H1 (cell line): ENCODE measurements at regions not wholly inside any gene's neighbourhood (a gene's known extent, or its start where the extent isn't known, plus 50 kb on each side); places are given as distances from the start of the nearest gene placed in this dataset.

Experiments used
- CTCF ChIA-PET: fragments of 300-600 bp; sonication (Branson Sonifier 250); formaldehyde crosslinking; loops from one replicate; lab custom pipeline; 2021; ENCODE audit not compliant: partially characterized antibody; lab: Charles Lee
- POLR2A ChIA-PET: fragments of 300-600 bp; sonication (Branson Sonifier 250); formaldehyde crosslinking; loops from one replicate; lab custom pipeline; 2021; ENCODE audit warnings: inconsistent platforms; ENCODE audit not compliant: partially characterized antibody; lab: Charles Lee
- DNase-seq, 2 experiments: peaks; one replicate each; pipeline versions ENCODE4 v3.0.0 to v3.0.0-alpha.2; 2010 to 2022; ENCODE audit warnings: low spot score in 2 of 2, low read depth in 1 of 2, mixed read lengths in 1 of 2
- FAIRE-seq: peaks from 2 replicates; lab custom pipeline; 2011; peaks lifted over from hg19 to GRCh38; lab: Jason Lieb, UNC
- H2AFZ ChIP-seq: 2 replicates; pipeline ENCODE4 v1.8.1; 2012; ENCODE audit warnings: low read length, inconsistent platforms
- H2AK5ac ChIP-seq: 2 replicates; pipeline ENCODE4 v1.6.1; 2013; ENCODE audit warnings: low read depth, low read length
- H2BK120ac ChIP-seq: replicated peaks from 2 replicates; pipeline ENCODE3; 2013; ENCODE audit warnings: low read depth, low read length, inconsistent platforms
- H2BK12ac ChIP-seq: 2 replicates; pipeline ENCODE4 v1.6.1; 2013; ENCODE audit warnings: low read depth, low read length
- H2BK15ac ChIP-seq: 2 replicates; pipeline ENCODE4 v1.6.1; 2013; ENCODE audit warnings: low read length
- H2BK20ac ChIP-seq: 2 replicates; pipeline ENCODE4 v1.6.1; 2013; ENCODE audit warnings: low read length
- H2BK5ac ChIP-seq: 2 replicates; pipeline ENCODE4 v1.6.1; 2013; ENCODE audit warnings: low read depth, low read length
- H3K14ac ChIP-seq: 2 replicates; pipeline ENCODE4 v1.6.1; 2013; ENCODE audit warnings: inconsistent platforms; ENCODE audit not compliant: insufficient read length
- H3K18ac ChIP-seq: 2 replicates; pipeline ENCODE4 v1.6.1; 2013; ENCODE audit warnings: low read length; ENCODE audit errors: extremely low read depth
- H3K23ac ChIP-seq: 2 replicates; pipeline ENCODE4 v1.6.1; 2013; ENCODE audit warnings: inconsistent platforms; ENCODE audit not compliant: insufficient read length
- H3K23me2 ChIP-seq: 2 replicates; pipeline ENCODE4 v1.6.1; 2013; ENCODE audit warnings: low read depth, low read length
- H3K27ac ChIP-seq: 2 replicates; pipeline ENCODE4 v1.6.1; 2011; ENCODE audit warnings: low read depth, low read length, inconsistent platforms
- H3K27me3 ChIP-seq, 4 experiments: replicated peaks in 1 of 4; 1 replicate in 1 of 4; 2 replicates in 3 of 4; pipeline versions ENCODE4 v1.6.1 to v1.8.1; 2011 to 2013; ENCODE audit warnings: low read length in 3 of 4, mild to moderate bottlenecking in 3 of 4, inconsistent platforms in 2 of 4, mixed read lengths in 2 of 4, moderate library complexity in 1 of 4; ENCODE audit not compliant: control insufficient read depth in 3 of 4, insufficient read depth in 3 of 4; ENCODE audit errors: extremely low read depth in 1 of 4
- H3K36me3 ChIP-seq, 4 experiments: 2 replicates each; pipeline versions ENCODE4 v1.6.1 to v1.8.1; 2011 to 2013; ENCODE audit warnings: mild to moderate bottlenecking in 4 of 4, low read length in 3 of 4, moderate library complexity in 2 of 4, control low read depth in 1 of 4, inconsistent platforms in 1 of 4; ENCODE audit not compliant: insufficient read depth in 4 of 4, control insufficient read depth in 2 of 4
- H3K4ac ChIP-seq: replicated peaks from 2 replicates; pipeline ENCODE3; 2013; ENCODE audit warnings: low read length, low read depth, mixed read lengths, inconsistent platforms; ENCODE audit not compliant: insufficient read length
- H3K4me1 ChIP-seq, 4 experiments: replicated peaks in 1 of 4; 1 replicate in 1 of 4; 2 replicates in 3 of 4; pipeline versions ENCODE4 v1.6.1 to v1.8.1; 2011 to 2013; ENCODE audit warnings: low read length in 3 of 4, inconsistent platforms in 2 of 4, mixed read lengths in 1 of 4; ENCODE audit not compliant: insufficient read depth in 4 of 4, control insufficient read depth in 3 of 4
- H3K4me2 ChIP-seq, 2 experiments: 2 replicates each; pipeline versions ENCODE4 v1.6.1 to v1.8.1; 2011 to 2013; ENCODE audit warnings: low read depth in 2 of 2, low read length in 2 of 2, control low read depth in 1 of 2, inconsistent platforms in 1 of 2, mild to moderate bottlenecking in 1 of 2; ENCODE audit not compliant: insufficient read depth in 1 of 2
- H3K4me3 ChIP-seq, 4 experiments: fragments of 200-600, 300-600 bp in 1 of 4; sonication (generic), shearing (Covaris generic), sonication (Bioruptor Twin) in 1 of 4; 2 replicates each; pipeline versions ENCODE4 v1.5.1 to v1.8.1; 2011 to 2016; ENCODE audit warnings: low read length in 4 of 4, low read depth in 3 of 4, control low read depth in 2 of 4, inconsistent platforms in 2 of 4, mild to moderate bottlenecking in 2 of 4, mixed read lengths in 1 of 4, moderate library complexity in 1 of 4; ENCODE audit not compliant: insufficient read depth in 2 of 4; ENCODE audit errors: extremely low read depth in 1 of 4
- H3K56ac ChIP-seq: replicated peaks from 2 replicates; pipeline ENCODE3; 2013; ENCODE audit warnings: low read depth, mild to moderate bottlenecking, mixed read lengths, low read length, inconsistent platforms; ENCODE audit not compliant: insufficient read length
- H3K79me1 ChIP-seq: 2 replicates; pipeline ENCODE4 v1.6.1; 2013; ENCODE audit warnings: low read depth, low read length, control low read depth
- H3K79me2 ChIP-seq, 2 experiments: 2 replicates each; pipeline versions ENCODE4 v1.6.1 to v1.8.1; 2012 to 2013; ENCODE audit warnings: low read length in 2 of 2, mild to moderate bottlenecking in 2 of 2, inconsistent platforms in 1 of 2; ENCODE audit not compliant: insufficient read depth in 2 of 2, control insufficient read depth in 1 of 2
- H3K9ac ChIP-seq, 4 experiments: replicated peaks in 1 of 4; 1 replicate in 1 of 4; 2 replicates in 3 of 4; pipeline versions ENCODE4 v1.6.1 to v1.8.1; 2011 to 2013; ENCODE audit warnings: low read depth in 3 of 4, low read length in 3 of 4, control low read depth in 2 of 4, mild to moderate bottlenecking in 2 of 4, moderate library complexity in 2 of 4, inconsistent platforms in 1 of 4; ENCODE audit errors: extremely low read depth in 1 of 4
- H3K9me3 ChIP-seq, 2 experiments: 2 replicates each; pipeline versions ENCODE4 v1.6.1 to v1.8.1; 2012 to 2013; ENCODE audit warnings: mild to moderate bottlenecking in 2 of 2, moderate library complexity in 2 of 2, control low read depth in 1 of 2, inconsistent platforms in 1 of 2, low read depth in 1 of 2, low read length in 1 of 2, mixed read lengths in 1 of 2; ENCODE audit not compliant: insufficient read depth in 2 of 2
- H4K20me1 ChIP-seq, 2 experiments: replicated peaks in 1 of 2; 2 replicates each; pipeline versions ENCODE3 to v1.8.1; 2011 to 2013; ENCODE audit warnings: inconsistent platforms in 2 of 2, low read length in 2 of 2, mild to moderate bottlenecking in 1 of 2; ENCODE audit not compliant: insufficient read depth in 2 of 2, control insufficient read depth in 1 of 2
- H4K5ac ChIP-seq: 2 replicates; pipeline ENCODE4 v1.6.1; 2013; ENCODE audit warnings: low read length, low read depth, mixed read lengths, inconsistent platforms; ENCODE audit not compliant: insufficient read length
- H4K8ac ChIP-seq: 2 replicates; pipeline ENCODE4 v1.8.0; 2013; ENCODE audit warnings: mild to moderate bottlenecking, moderate library complexity, low read length, inconsistent platforms; ENCODE audit not compliant: insufficient read depth; ENCODE audit errors: extremely low read depth
- H4K91ac ChIP-seq: replicated peaks from 2 replicates; pipeline ENCODE3; 2013; ENCODE audit warnings: low read length, mixed read lengths, inconsistent platforms; ENCODE audit not compliant: insufficient read length
- CREB1 ChIP-seq: IDR thresholded peaks from 2 replicates; pipeline ENCODE4 v1.6.1; 2012; ENCODE audit warnings: inconsistent platforms
- EP300 ChIP-seq, 2 experiments: IDR thresholded peaks; 1 replicate in 1 of 2; 2 replicates in 1 of 2; pipeline ENCODE4 v1.6.1; 2011 to 2012; ENCODE audit warnings: low read depth in 2 of 2, low read length in 2 of 2, mild to moderate bottlenecking in 2 of 2, borderline replicate concordance in 1 of 2, inconsistent platforms in 1 of 2, moderate library complexity in 1 of 2
- HDAC2 ChIP-seq, 2 experiments: fragments of 300-600 bp in 1 of 2; sonication (generic) in 1 of 2; IDR thresholded peaks; 2 replicates each; pipeline ENCODE4 v1.6.1; 2011 to 2012; ENCODE audit warnings: low read depth in 2 of 2, low read length in 2 of 2, mild to moderate bottlenecking in 2 of 2, moderate library complexity in 2 of 2, borderline replicate concordance in 1 of 2, inconsistent platforms in 1 of 2
- JUND ChIP-seq: IDR thresholded peaks from 2 replicates; pipeline ENCODE4 v1.6.1; 2011; ENCODE audit warnings: mild to moderate bottlenecking, improper control_type of control experiment, low read length
- KDM1A ChIP-seq: fragments of 200-600, 300-600 bp; sonication (generic); IDR thresholded peaks from 2 replicates; pipeline ENCODE4 v1.7.1; 2016; ENCODE audit warnings: mild to moderate bottlenecking, low read length, borderline replicate concordance
- NRF1 ChIP-seq: IDR thresholded peaks from 2 replicates; pipeline ENCODE4 v1.6.1; 2011; ENCODE audit warnings: mild to moderate bottlenecking, low read depth, low read length, improper control_type of control experiment
- USF2 ChIP-seq: IDR thresholded peaks from 2 replicates; pipeline ENCODE4 v1.6.1; 2011; ENCODE audit warnings: low read length, improper control_type of control experiment
- WGBS, 2 experiments: shearing (Covaris generic) in 1 of 2; methylation state at CpG; one replicate each; pipeline versions ENCODE4 v1.1.6 to v1.1.7; 2013 to 2015; ENCODE audit warnings: low lambda C conversion rate in 2 of 2, mixed read lengths in 2 of 2, inconsistent platforms in 1 of 2, low coverage in 1 of 2, missing lambda C conversion rate in 1 of 2; ENCODE audit not compliant: insufficient replicate concordance in 2 of 2, insufficient coverage in 1 of 2, insufficient read length in 1 of 2; ENCODE audit errors: extremely low coverage in 1 of 2, missing lambda C conversion rate in 1 of 2; 5-methylcytosine and 5-hydroxymethylcytosine counted together

- Histone ChIP-seq H4K8ac (no peak overlapping the region), H3K4ac (no peak overlapping the region), H3K9ac (no peak overlapping the region), H3K27me3 (no peaks in the 10 kb centered on the region), H3K14ac (no peak overlapping the region), H3K36me3 (no peaks in the 10 kb centered on the region), H3K23me2 (no peaks in the 10 kb centered on the region), H3K27ac (no peak overlapping the region)
- POLR2A ChIA-PET: no interaction called here
- TF ChIP-seq NRF1 (no peak), HDAC2 (IDR thresholded peaks at IDR 0.05; ENCODE audit: borderline replicate concordance in 1 of 2, low read depth in 2 of 2, low read length in 2 of 2) (no peak), EP300 (IDR thresholded peaks at IDR 0.05; ENCODE audit: borderline replicate concordance in 1 of 2, low read depth in 2 of 2, low read length in 2 of 2) (no peak), CREB1 (no peak), USF2 (no peak), KDM1A (no peak), JUND (no peak)
- TF ChIP-seq, all 59 proteins: peak for 0
- no peaks in the 10 kb centered on the region for H3K79me1 ChIP-seq
- H2BK5ac ChIP-seq: no peak overlapping the region
- 94% methylated on average over 2 of the region's 2 CpGs; no CpG with 5 or more reads in 1 of the 2 experiments for WGBS, 2 experiments
- no peak overlapping the region for H3K18ac ChIP-seq
- no peak overlapping the region for H2BK120ac ChIP-seq
- H2BK20ac ChIP-seq: no peak overlapping the region
- H4K20me1 ChIP-seq: no peaks in the 10 kb centered on the region
- no peak for DNase-seq
- H4K5ac ChIP-seq: no peak overlapping the region
- no peak overlapping the region for H3K4me2 ChIP-seq
- no peak overlapping the region for H2BK12ac ChIP-seq
- CTCF ChIA-PET: interaction anchor here (0.6 to 1.0 kb wide), 2 partner anchors 15 to 135 kb away, joined by 3 read pairs; no protein-coding TSS in a partner anchor
- H4K91ac ChIP-seq: no peak overlapping the region
- H3K23ac ChIP-seq: no peak overlapping the region
- peaks cover 0 to 10% of the 10 kb centered on the region in 2 experiments; a peak in 2 of 4 replicates for H3K9me3 ChIP-seq
- no peak for FAIRE-seq
- H3K56ac ChIP-seq: no peak overlapping the region
- no peak overlapping the region for H2AFZ ChIP-seq
- no peaks in the 10 kb centered on the region for H3K79me2 ChIP-seq
- no peaks in the 10 kb centered on the region for H3K4me1 ChIP-seq
- H3K4me3 ChIP-seq: no peak overlapping the region
- no peak overlapping the region for H2AK5ac ChIP-seq
- no peak overlapping the region for H2BK15ac ChIP-seq
These were observed 346.0 kb upstream of the DLGAP1 start for GRCh38 chr18:4801151-4801550.
